Suprapubic skin (tissue), 4 donors: ENCODE measurements at regions not wholly inside any gene's neighbourhood (a gene's known extent, or its start where the extent isn't known, plus 50 kb on each side); places are given as distances from the start of the nearest gene placed in this dataset.

Experiments
- EP300 ChIP-seq: sonication (generic); formaldehyde crosslinking; IDR thresholded peaks from one replicate; pipeline ENCODE4 v1.6.1; 2017; ENCODE audit warnings: antibody characterized with exemption
- POLR2A ChIP-seq, 2 donors: fragments of 450-650 bp; IDR thresholded peaks; one replicate each; pipeline ENCODE4 v1.6.1; 2017; ENCODE audit warnings: antibody characterized with exemption in 2 of 2, mild to moderate bottlenecking in 2 of 2, moderate library complexity in 2 of 2
- POLR2AphosphoS5 ChIP-seq, 3 donors: sonication (generic); formaldehyde crosslinking; IDR thresholded peaks; one replicate each; pipeline ENCODE4 v1.6.1; 2017; ENCODE audit warnings: antibody characterized with exemption in 3 of 3
- TF ChIP-seq, protein P1 (sequence below), 2 donors: fragments of 200-600 bp in 1 of 2; fragments of 450-650 bp in 1 of 2; sonication (generic) in 1 of 2; IDR thresholded peaks; one replicate each; pipeline ENCODE4 v1.5.1; 2016 to 2019; ENCODE audit warnings: antibody characterized with exemption in 2 of 2, mild to moderate bottlenecking in 1 of 2, moderate library complexity in 1 of 2

DNA sequence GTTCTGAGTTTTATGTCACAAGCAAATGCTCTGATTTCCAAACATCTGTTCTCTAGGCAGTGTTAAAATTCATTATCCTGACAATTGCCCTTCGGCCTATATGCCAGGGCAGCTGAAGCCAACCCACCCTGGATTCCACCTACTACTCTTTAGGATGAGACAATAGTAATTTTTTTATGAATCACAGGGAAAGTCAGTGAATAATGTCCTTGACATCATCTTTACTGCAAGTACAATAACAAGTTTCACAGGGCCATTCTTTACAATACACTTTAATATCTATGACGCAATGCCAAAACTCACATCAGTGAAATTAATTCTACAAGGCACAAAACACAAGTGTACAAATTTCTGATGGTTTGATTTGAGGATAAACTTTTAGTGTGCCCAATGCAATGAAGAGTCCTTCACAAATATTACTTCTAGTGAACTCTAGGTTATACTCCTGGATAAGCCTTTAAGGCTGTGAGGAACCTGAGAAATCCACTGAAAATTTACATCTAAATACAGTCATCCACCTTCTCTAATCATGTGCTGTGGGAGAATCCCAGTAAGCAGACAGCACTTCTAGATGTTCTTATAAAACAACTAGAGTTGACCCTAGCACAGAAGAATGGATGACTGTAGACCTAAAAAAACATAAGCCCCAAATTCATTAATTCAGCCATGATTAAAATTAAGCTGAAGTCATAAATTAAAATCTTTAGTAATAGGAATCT, 77.3 kb upstream of the CTLA4 start:
- TF ChIP-seq POLR2AphosphoS5 (IDR thresholded peaks at IDR 0.05) (no peak), POLR2A (IDR thresholded peaks at IDR 0.05) (no peak), EP300 (no peak)
- TF ChIP-seq, protein P1, sequence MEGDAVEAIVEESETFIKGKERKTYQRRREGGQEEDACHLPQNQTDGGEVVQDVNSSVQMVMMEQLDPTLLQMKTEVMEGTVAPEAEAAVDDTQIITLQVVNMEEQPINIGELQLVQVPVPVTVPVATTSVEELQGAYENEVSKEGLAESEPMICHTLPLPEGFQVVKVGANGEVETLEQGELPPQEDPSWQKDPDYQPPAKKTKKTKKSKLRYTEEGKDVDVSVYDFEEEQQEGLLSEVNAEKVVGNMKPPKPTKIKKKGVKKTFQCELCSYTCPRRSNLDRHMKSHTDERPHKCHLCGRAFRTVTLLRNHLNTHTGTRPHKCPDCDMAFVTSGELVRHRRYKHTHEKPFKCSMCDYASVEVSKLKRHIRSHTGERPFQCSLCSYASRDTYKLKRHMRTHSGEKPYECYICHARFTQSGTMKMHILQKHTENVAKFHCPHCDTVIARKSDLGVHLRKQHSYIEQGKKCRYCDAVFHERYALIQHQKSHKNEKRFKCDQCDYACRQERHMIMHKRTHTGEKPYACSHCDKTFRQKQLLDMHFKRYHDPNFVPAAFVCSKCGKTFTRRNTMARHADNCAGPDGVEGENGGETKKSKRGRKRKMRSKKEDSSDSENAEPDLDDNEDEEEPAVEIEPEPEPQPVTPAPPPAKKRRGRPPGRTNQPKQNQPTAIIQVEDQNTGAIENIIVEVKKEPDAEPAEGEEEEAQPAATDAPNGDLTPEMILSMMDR (IDR thresholded peaks at IDR 0.05): no peak
